ENCODE measurements at regions not wholly inside any gene's neighbourhood (a gene's known extent, or its start where the extent isn't known, plus 50 kb on each side); places are given as distances from the start of the nearest gene placed in this dataset.

DNA sequence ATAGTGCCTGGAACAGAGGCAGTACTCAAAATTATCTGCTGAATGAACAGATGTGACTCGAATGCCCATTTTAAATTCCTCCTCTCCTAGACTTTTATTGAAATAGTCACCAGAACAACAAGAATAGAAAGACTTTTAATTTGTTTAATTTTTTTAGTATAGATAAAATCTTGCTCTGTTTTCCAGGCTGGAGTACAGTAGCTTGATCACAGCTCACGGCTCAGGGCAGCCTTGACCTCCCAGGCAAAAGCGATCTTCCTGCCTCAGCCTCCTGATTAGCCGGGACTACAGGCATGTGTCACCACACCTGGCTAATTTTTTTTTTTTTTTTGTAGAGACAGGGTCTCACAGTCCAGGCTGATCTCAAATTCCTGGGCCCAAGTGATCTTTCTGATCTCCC is 120.9 kb upstream of the FREM2 start:
- H3K27ac ChIP-seq (ENCODE audit: low read length), result no peak overlapping the region

DNA sequence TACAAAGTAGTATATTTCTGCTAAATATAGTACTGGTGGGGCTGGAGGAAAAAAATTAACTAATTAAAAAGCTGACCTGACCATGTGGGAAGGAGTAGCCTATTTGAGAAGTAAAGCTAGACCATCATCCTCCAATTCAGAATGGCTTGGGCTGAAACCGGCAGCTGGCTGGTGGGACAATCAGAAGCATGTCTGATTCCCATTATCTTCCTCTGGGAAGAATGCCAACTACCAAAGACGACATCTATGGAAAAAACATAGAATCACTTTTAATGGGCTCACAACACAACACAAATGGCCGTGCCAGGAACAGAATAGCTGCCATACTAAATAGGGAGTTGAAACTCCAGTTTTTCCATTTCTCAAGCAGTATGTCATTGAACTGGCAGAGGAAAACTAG is 120.4 kb upstream of the FREM2 start:
- Histone ChIP-seq H3K4me1 (ENCODE audit: control insufficient read depth, low read depth, low read length) (no peaks in the 10 kb centered on the region), H3K36me3 (ENCODE audit: control insufficient read depth, low read depth, low read length) (no peaks in the 10 kb centered on the region), H3K27me3 (ENCODE audit: control insufficient read depth, insufficient read depth, low read length) (no peaks in the 10 kb centered on the region), H3K4me3 (ENCODE audit: low read length) (no peak overlapping the region), H3K9ac (ENCODE audit: low read length) (no peak overlapping the region), H3K9me3 (ENCODE audit: control insufficient read depth, low read depth, low read length) (no peaks in the 10 kb centered on the region), H3K27ac (ENCODE audit: low read length) (no peak overlapping the region)

More for the DNA sequence above, 120.9 kb upstream of the FREM2 start:
- no peaks in the 10 kb centered on the region for H3K36me3 ChIP-seq (ENCODE audit: control insufficient read depth, low read depth, low read length)
- no peak overlapping the region for H3K9ac ChIP-seq (ENCODE audit: low read length)
- no peaks in the 10 kb centered on the region for H3K9me3 ChIP-seq (ENCODE audit: control insufficient read depth, low read depth, low read length)
- H3K4me1 ChIP-seq (ENCODE audit: control insufficient read depth, low read depth, low read length), result no peaks in the 10 kb centered on the region
- no peak overlapping the region for H3K4me3 ChIP-seq (ENCODE audit: low read length)
- no peaks in the 10 kb centered on the region for H3K27me3 ChIP-seq (ENCODE audit: control insufficient read depth, insufficient read depth, low read length)

DNA sequence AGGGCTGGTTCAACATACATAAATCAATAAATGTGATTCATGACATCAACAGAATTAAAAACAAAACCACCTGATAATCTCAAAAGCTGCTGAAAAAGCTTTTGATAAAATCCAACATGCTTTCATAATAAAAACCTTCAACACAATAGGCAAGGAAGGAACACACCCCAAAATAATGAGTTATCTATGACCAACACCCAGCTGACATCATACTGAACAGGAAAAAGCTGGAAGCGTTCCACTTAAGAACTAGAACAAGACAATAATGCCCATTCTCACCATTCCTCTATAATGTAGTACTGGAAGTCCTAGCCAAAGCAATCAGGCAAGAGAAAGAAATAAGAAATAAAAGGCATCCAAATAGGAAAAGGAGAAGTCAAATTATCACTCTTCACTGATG is 116.2 kb upstream of the FREM2 start:
- Histone ChIP-seq H3K4me3 (ENCODE audit: low read length) (no peak overlapping the region), H3K9ac (ENCODE audit: low read length) (no peak overlapping the region), H3K27me3 (ENCODE audit: control insufficient read depth, insufficient read depth, low read length) (no peaks in the 10 kb centered on the region), H3K9me3 (ENCODE audit: control insufficient read depth, low read depth, low read length) (no peaks in the 10 kb centered on the region), H3K4me1 (ENCODE audit: control insufficient read depth, low read depth, low read length) (no peaks in the 10 kb centered on the region), H3K27ac (ENCODE audit: low read length) (no peak overlapping the region), H3K36me3 (ENCODE audit: control insufficient read depth, low read depth, low read length) (no peaks in the 10 kb centered on the region)

DNA sequence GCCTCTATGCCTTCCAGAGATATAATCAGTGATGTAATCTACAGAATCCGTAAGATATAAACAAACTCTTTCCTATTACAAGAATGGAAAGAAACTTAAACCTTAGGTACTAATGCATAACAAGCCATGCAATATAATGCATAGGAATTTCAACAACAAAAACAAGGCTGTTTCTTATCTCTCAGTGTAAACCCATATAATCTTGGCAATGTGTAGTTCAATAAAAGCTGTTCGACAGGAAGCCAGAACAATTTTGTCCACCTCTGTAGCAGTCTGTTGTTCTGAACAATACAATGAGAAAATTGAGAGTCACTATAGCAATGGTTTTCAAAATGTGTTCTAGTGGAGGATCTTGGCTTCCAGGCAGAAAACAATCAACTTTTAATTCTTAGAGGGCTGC is 111.5 kb upstream of the FREM2 start:
- H3K27ac ChIP-seq (ENCODE audit: low read length), result no peak overlapping the region
- no peaks in the 10 kb centered on the region for H3K27me3 ChIP-seq (ENCODE audit: control insufficient read depth, insufficient read depth, low read length)
- no peaks in the 10 kb centered on the region for H3K9me3 ChIP-seq (ENCODE audit: control insufficient read depth, low read depth, low read length)
- H3K4me3 ChIP-seq (ENCODE audit: low read length), result no peak overlapping the region
- H3K4me1 ChIP-seq (ENCODE audit: control insufficient read depth, low read depth, low read length), result no peaks in the 10 kb centered on the region
- H3K36me3 ChIP-seq (ENCODE audit: control insufficient read depth, low read depth, low read length), result no peaks in the 10 kb centered on the region
- H3K9ac ChIP-seq (ENCODE audit: low read length), result no peak overlapping the region

DNA sequence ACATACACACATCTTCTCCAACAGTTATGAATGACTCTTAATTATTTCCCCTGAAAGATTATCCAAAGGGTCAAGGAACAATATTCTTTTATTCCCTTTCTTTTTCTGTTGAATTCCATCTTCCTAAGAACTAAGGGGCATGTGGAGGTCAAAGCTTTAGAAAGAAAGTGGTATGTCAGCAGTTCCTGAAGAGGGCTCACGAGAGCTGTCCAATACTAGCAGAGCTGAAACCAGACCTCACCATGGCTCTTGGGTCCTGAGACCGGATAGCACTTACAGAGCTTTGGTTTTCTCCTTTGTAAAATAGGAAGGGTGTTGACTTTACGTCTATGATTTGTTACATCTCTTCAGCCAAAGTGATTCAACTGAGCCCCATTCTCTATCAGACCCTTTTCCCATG is 109.8 kb upstream of the FREM2 start:
- H3K27ac ChIP-seq (ENCODE audit: low read length), result no peak overlapping the region
- H3K27me3 ChIP-seq (ENCODE audit: control insufficient read depth, insufficient read depth, low read length), result no peaks in the 10 kb centered on the region
- no peaks in the 10 kb centered on the region for H3K36me3 ChIP-seq (ENCODE audit: control insufficient read depth, low read depth, low read length)
- no peak overlapping the region for H3K4me3 ChIP-seq (ENCODE audit: low read length)
- no peaks in the 10 kb centered on the region for H3K4me1 ChIP-seq (ENCODE audit: control insufficient read depth, low read depth, low read length)
- no peak overlapping the region for H3K9ac ChIP-seq (ENCODE audit: low read length)
- no peaks in the 10 kb centered on the region for H3K9me3 ChIP-seq (ENCODE audit: control insufficient read depth, low read depth, low read length)

- H3K4me3 ChIP-seq (ENCODE audit: low read length), result no peak overlapping the region
- no peaks in the 10 kb centered on the region for H3K27me3 ChIP-seq (ENCODE audit: control insufficient read depth, insufficient read depth, low read length)
- no peaks in the 10 kb centered on the region for H3K4me1 ChIP-seq (ENCODE audit: control insufficient read depth, low read depth, low read length)
Measured at GRCh38 chr13:38582133-38582532, 104.7 kb upstream of the FREM2 start.

GRCh38 chr13:38590230-38590629 is 96.6 kb upstream of the FREM2 start:
- no peaks in the 10 kb centered on the region for H3K36me3 ChIP-seq (ENCODE audit: control insufficient read depth, low read depth, low read length)
- no peaks in the 10 kb centered on the region for H3K4me1 ChIP-seq (ENCODE audit: control insufficient read depth, low read depth, low read length)
- H3K27ac ChIP-seq (ENCODE audit: low read length), result no peak overlapping the region
- H3K9me3 ChIP-seq (ENCODE audit: control insufficient read depth, low read depth, low read length), result no peaks in the 10 kb centered on the region
- H3K4me3 ChIP-seq (ENCODE audit: low read length), result no peak overlapping the region
- H3K9ac ChIP-seq (ENCODE audit: low read length), result no peak overlapping the region
- H3K27me3 ChIP-seq (ENCODE audit: control insufficient read depth, insufficient read depth, low read length), result no peaks in the 10 kb centered on the region

More at GRCh38 chr13:38582133-38582532, 104.7 kb upstream of the FREM2 start:
- Histone ChIP-seq H3K9ac (ENCODE audit: low read length) (no peak overlapping the region), H3K36me3 (ENCODE audit: control insufficient read depth, low read depth, low read length) (no peaks in the 10 kb centered on the region), H3K27ac (ENCODE audit: low read length) (no peak overlapping the region), H3K9me3 (ENCODE audit: control insufficient read depth, low read depth, low read length) (no peaks in the 10 kb centered on the region)

DNA sequence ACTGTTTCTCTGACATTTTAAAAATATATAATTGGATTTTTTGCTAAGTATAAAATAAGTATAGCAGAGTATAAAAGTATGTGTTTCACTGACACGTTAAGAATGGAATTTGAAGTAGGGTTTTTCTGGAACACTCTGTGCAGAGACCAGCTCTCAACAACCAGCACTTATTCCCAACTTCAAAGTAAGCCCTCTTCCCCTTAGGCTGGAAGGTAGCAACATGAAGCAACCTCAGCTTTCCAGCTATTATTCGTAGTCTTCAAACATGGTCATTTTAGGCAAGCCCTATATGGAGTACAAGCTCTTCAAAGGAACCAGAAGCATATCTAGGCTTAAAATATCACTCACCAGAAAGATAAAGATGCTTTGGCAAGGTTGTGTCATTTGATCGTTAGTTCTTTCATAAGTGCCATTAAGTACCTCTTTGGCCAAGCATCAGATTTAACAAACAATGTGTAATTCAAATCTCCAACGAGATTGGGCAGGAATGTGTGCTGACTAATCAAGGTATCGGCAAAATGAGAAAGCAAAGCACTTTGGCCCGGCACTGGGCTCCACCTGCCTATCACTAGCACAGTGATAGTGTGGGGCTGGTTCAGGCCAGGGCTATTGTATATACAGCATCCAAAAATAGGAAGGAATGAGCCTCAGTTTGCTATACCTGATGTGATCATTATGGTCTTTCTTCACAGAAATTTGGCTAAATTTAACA is 95.9 kb upstream of the FREM2 start:
- Histone ChIP-seq H3K36me3 (ENCODE audit: control insufficient read depth, low read depth, low read length) (no peaks in the 10 kb centered on the region), H3K9ac (ENCODE audit: low read length) (no peak overlapping the region), H3K9me3 (ENCODE audit: control insufficient read depth, low read depth, low read length) (no peaks in the 10 kb centered on the region), H3K27ac (ENCODE audit: low read length) (no peak overlapping the region), H3K27me3 (ENCODE audit: control insufficient read depth, insufficient read depth, low read length) (no peaks in the 10 kb centered on the region), H3K4me3 (ENCODE audit: low read length) (no peak overlapping the region), H3K4me1 (ENCODE audit: control insufficient read depth, low read depth, low read length) (no peaks in the 10 kb centered on the region)

DNA sequence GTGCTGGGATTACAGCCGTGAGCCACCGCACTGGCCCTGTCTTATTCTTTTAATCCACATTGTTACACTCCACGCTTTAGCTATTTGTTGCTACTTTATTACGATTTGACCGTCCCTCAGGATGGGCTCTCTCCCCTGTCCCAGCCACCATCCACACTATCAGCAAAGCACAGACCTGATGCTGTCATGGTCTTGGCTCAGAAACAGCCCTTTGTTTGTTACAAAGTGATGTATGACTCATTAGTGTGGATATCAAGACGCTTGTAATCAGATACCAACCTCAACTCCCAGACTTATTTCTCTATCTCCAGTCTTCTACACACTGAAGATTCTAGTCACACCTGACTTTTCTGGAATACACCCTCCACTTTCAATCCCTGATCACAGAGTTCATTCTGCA is 84.6 kb upstream of the FREM2 start:
- peaks cover 6% of the 10 kb centered on the region for H3K4me1 ChIP-seq (ENCODE audit: control insufficient read depth, low read depth, low read length)
- H3K9me3 ChIP-seq (ENCODE audit: control insufficient read depth, low read depth, low read length), result no peaks in the 10 kb centered on the region
- no peaks in the 10 kb centered on the region for H3K27me3 ChIP-seq (ENCODE audit: control insufficient read depth, insufficient read depth, low read length)
- no peaks in the 10 kb centered on the region for H3K36me3 ChIP-seq (ENCODE audit: control insufficient read depth, low read depth, low read length)
- no peak overlapping the region for H3K9ac ChIP-seq (ENCODE audit: low read length)
- no peak overlapping the region for H3K4me3 ChIP-seq (ENCODE audit: low read length)
- no peak overlapping the region for H3K27ac ChIP-seq (ENCODE audit: low read length)

GRCh38 chr13:38606699-38607535 is 80.0 kb upstream of the FREM2 start:
- Histone ChIP-seq H3K4me3 (ENCODE audit: low read length) (no peak overlapping the region), H3K36me3 (ENCODE audit: control insufficient read depth, low read depth, low read length) (no peaks in the 10 kb centered on the region), H3K9me3 (ENCODE audit: control insufficient read depth, low read depth, low read length) (no peaks in the 10 kb centered on the region), H3K27me3 (ENCODE audit: control insufficient read depth, insufficient read depth, low read length) (no peaks in the 10 kb centered on the region), H3K9ac (ENCODE audit: low read length) (no peak overlapping the region), H3K27ac (ENCODE audit: low read length) (no peak overlapping the region), H3K4me1 (ENCODE audit: control insufficient read depth, low read depth, low read length) (peaks cover 7% of the 10 kb centered on the region)

DNA sequence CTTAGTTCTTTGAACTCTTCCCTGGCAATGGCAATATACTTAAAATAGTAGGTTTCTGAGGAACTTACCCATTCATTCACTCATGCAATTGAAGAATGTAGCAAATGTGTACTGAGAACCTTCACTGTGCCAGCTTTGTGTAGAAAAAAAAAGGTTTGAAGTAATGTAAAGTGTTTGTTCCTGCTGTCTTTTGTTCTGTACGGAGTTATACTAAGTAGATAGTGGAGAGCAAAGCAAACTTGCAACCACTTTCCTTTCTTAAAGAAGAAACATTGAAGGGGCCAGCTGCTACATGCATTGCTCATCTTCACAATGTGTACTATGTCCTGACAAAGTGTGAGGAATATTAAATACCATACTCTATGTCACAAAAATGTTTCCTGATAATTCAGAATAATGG is 68.9 kb upstream of the FREM2 start:
- no peaks in the 10 kb centered on the region for H3K36me3 ChIP-seq (ENCODE audit: control insufficient read depth, low read depth, low read length)
- no peaks in the 10 kb centered on the region for H3K27me3 ChIP-seq (ENCODE audit: control insufficient read depth, insufficient read depth, low read length)
- no peak overlapping the region for H3K27ac ChIP-seq (ENCODE audit: low read length)
- no peak overlapping the region for H3K9ac ChIP-seq (ENCODE audit: low read length)
- no peak overlapping the region for H3K4me3 ChIP-seq (ENCODE audit: low read length)
- H3K4me1 ChIP-seq (ENCODE audit: control insufficient read depth, low read depth, low read length), result no peaks in the 10 kb centered on the region
- no peaks in the 10 kb centered on the region for H3K9me3 ChIP-seq (ENCODE audit: control insufficient read depth, low read depth, low read length)

GRCh38 chr13:38618336-38618735 is 68.5 kb upstream of the FREM2 start:
- H3K4me1 ChIP-seq (ENCODE audit: control insufficient read depth, low read depth, low read length), result no peaks in the 10 kb centered on the region
- no peaks in the 10 kb centered on the region for H3K27me3 ChIP-seq (ENCODE audit: control insufficient read depth, insufficient read depth, low read length)
- no peaks in the 10 kb centered on the region for H3K9me3 ChIP-seq (ENCODE audit: control insufficient read depth, low read depth, low read length)
- no peak overlapping the region for H3K27ac ChIP-seq (ENCODE audit: low read length)
- no peak overlapping the region for H3K9ac ChIP-seq (ENCODE audit: low read length)
- H3K36me3 ChIP-seq (ENCODE audit: control insufficient read depth, low read depth, low read length), result no peaks in the 10 kb centered on the region
- H3K4me3 ChIP-seq (ENCODE audit: low read length), result no peak overlapping the region
